ENCODE measurements at regions not wholly inside any gene's neighbourhood (a gene's known extent, or its start where the extent isn't known, plus 50 kb on each side); places are given as distances from the start of the nearest gene placed in this dataset.
"Not testable (repeated sequence)": the region's sequence is repeated elsewhere in the genome, so short reads cannot be mapped to it uniquely, and the experiment has no call there.

DNA sequence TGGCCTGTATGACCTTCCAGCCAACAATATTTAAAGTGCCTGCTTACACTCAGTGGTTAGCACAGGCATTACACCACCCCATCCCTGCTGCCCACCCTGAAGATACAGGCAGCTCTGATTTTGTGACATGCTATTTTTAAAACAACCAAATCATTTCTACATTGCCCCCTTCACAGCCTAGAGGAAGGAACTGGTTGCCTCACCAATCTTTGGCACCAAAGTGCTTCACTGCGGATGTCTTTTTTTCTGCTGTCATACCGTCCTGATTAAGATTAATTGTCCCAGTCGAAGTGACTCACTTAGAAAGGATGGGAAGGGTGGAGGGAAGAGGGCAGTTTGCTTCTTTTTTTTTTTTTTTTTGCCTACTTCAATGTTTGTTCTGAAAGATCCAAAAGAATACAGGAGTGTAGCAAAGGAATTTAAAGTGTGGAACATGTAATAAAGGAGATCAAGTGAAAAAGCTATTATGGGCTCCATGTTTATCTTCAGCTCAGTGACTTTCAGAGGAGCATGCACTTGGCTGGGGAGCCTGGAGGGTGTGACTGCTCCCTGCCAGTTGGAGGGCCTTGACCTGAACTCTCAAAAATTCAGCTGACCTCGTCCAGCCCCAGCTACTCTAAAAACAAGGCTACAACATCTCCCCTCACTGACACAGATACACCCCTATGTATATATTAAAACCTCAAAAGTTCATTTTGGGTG, 501.1 kb upstream of the TNP1 start:
- H3K27me3 ChIP-seq (ENCODE audit: control insufficient read depth, insufficient read depth, low read length), result no peaks in the 10 kb centered on the region
- no peak overlapping the region for H3K27ac ChIP-seq (ENCODE audit: low read length)
- no CpG with 5 or more reads among the region's 4 CpGs for WGBS (ENCODE audit: insufficient coverage, insufficient read length)
- DNase-seq (ENCODE audit: low read depth, low spot score), result no peak
- no peak overlapping the region for H3K4me3 ChIP-seq (ENCODE audit: low read length)
- 0 out of 2 replicates have a peak, but pooled peaks cover 1% of the 10 kb centered on the region for H3K4me1 ChIP-seq (ENCODE audit: control insufficient read depth, insufficient read depth, low read length)
- no peaks in the 10 kb centered on the region for H3K9me3 ChIP-seq (ENCODE audit: control insufficient read depth, insufficient read depth, low read length)
- H3K36me3 ChIP-seq (ENCODE audit: control insufficient read depth, insufficient read depth, low read length), result no peaks in the 10 kb centered on the region

DNA sequence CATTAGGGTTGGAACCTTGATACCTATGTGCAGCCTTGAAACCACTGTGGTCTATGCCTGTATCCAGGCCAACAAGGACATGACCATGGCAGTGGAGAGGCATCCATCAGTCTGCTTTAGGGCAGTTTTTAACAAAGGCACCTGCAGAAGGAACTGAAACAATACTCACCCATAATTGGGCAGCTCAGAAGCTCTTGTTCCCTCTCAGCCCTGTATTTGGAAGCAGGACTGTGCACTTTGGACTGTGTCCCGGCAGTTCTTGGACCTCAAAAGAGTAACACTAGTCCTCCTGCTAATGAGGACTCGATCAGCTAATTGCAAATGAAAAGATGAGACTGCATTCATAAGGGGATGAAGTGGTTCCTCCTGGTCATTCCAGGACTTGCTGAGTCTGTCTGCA, 500.2 kb upstream of the TNP1 start:
- no CpG with 5 or more reads among the region's 2 CpGs for WGBS (ENCODE audit: insufficient coverage, insufficient read length)
- Histone ChIP-seq H3K4me1 (ENCODE audit: control insufficient read depth, insufficient read depth, low read length) (0 out of 2 replicates have a peak, but pooled peaks cover 1% of the 10 kb centered on the region), H3K36me3 (ENCODE audit: control insufficient read depth, insufficient read depth, low read length) (no peaks in the 10 kb centered on the region), H3K27me3 (ENCODE audit: control insufficient read depth, insufficient read depth, low read length) (no peaks in the 10 kb centered on the region), H3K27ac (ENCODE audit: low read length) (no peak overlapping the region), H3K9me3 (ENCODE audit: control insufficient read depth, insufficient read depth, low read length) (no peaks in the 10 kb centered on the region), H3K4me3 (ENCODE audit: low read length) (no peak overlapping the region)
- no peak for DNase-seq (ENCODE audit: low read depth, low spot score)

DNA sequence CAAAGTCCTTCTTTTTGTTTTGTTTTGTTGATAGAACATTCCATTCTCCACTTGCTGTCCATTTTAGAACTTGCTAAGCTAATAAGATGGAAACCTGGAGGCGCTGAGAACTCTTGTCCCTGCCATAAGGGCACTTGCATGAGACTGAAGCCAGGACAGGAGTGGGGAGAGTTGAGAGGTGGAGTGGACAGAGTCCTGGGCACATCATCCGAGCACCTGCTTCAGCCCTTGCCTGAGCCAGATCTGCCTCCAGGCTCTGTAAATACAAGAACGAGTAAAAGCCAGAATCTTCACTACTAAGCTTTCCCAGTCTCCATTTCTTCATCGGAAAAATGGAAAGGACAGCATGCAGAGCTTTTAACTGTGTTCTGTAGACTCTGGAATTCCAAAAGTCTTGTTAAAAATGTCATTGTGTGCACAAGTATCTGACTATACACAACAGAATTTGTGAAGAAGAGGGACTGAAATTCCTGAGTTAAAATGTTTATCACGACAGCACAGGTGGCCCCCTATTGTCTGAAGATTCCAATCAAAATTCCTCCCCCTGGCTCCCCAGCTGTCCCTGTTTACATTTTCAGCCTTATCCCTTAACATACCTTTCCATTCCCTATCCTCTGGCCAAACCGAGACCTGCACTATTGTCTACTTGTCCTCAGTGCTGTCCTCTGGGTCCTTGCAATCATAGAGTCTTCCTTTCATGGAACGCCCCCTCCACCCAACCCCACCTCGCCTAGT, 498.2 kb upstream of the TNP1 start:
- no peak for DNase-seq (ENCODE audit: low read depth, low spot score)
- Histone ChIP-seq H3K4me3 (ENCODE audit: low read length) (no peak overlapping the region), H3K27me3 (ENCODE audit: control insufficient read depth, insufficient read depth, low read length) (no peaks in the 10 kb centered on the region), H3K9me3 (ENCODE audit: control insufficient read depth, insufficient read depth, low read length) (no peaks in the 10 kb centered on the region), H3K4me1 (ENCODE audit: control insufficient read depth, insufficient read depth, low read length) (0 out of 2 replicates have a peak, but pooled peaks cover 1% of the 10 kb centered on the region), H3K27ac (ENCODE audit: low read length) (no peak overlapping the region), H3K36me3 (ENCODE audit: control insufficient read depth, insufficient read depth, low read length) (no peaks in the 10 kb centered on the region)
- no CpG with 5 or more reads among the region's 8 CpGs for WGBS (ENCODE audit: insufficient coverage, insufficient read length)

DNA sequence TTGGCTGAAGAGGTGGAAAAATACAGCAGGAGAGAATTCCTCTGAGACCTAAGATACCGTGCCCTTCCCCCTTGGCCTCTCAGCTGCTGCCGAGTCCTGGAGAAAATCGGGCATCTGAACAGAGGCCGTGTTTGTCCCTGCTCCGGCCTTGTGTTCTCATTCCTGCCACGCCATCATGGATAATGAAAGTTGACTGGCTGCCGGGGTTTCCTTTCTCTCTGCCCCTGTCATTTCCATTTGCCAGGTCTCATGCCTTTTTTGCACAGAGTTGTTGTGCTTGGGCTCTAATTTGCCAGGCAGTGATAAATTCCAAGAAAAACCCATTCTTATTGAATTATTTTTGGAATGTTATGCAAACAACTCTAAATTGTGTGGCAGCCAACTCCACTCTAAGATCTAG, 496.9 kb upstream of the TNP1 start:
- Histone ChIP-seq H3K27me3 (ENCODE audit: control insufficient read depth, insufficient read depth, low read length) (no peaks in the 10 kb centered on the region), H3K36me3 (ENCODE audit: control insufficient read depth, insufficient read depth, low read length) (no peaks in the 10 kb centered on the region), H3K27ac (ENCODE audit: low read length) (no peak overlapping the region), H3K9me3 (ENCODE audit: control insufficient read depth, insufficient read depth, low read length) (no peaks in the 10 kb centered on the region), H3K4me3 (ENCODE audit: low read length) (no peak overlapping the region), H3K4me1 (ENCODE audit: control insufficient read depth, insufficient read depth, low read length) (0 out of 2 replicates have a peak, but pooled peaks cover 1% of the 10 kb centered on the region)
- no peak for DNase-seq (ENCODE audit: low read depth, low spot score)
- no CpG with 5 or more reads among the region's 7 CpGs for WGBS (ENCODE audit: insufficient coverage, insufficient read length)

DNA sequence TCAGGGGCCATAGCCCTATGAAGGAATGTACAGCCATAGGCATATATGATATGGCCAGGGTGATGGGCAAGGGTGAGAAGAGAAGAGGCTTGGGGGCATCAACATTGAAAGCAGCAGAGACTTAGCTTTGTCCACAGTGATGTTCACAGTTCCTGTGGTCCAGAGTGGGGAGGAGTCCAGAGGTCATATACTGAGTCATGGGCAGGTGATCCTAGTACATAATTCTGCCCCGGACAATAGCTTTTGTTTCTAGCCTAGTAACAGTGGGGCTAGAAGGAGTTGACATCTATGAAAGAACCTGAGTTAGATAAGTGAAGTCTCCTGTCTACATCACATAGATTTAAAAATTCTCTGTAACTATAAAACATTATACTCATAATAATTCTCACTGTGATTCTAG, 496.3 kb upstream of the TNP1 start:
- H3K4me1 ChIP-seq (ENCODE audit: control insufficient read depth, insufficient read depth, low read length), result 0 out of 2 replicates have a peak, but pooled peaks cover 1% of the 10 kb centered on the region
- no peaks in the 10 kb centered on the region for H3K9me3 ChIP-seq (ENCODE audit: control insufficient read depth, insufficient read depth, low read length)
- no CpG with 5 or more reads among the region's 1 CpG for WGBS (ENCODE audit: insufficient coverage, insufficient read length)
- no peak overlapping the region for H3K4me3 ChIP-seq (ENCODE audit: low read length)
- H3K27me3 ChIP-seq (ENCODE audit: control insufficient read depth, insufficient read depth, low read length), result no peaks in the 10 kb centered on the region
- DNase-seq (ENCODE audit: low read depth, low spot score), result no peak
- no peak overlapping the region for H3K27ac ChIP-seq (ENCODE audit: low read length)
- no peaks in the 10 kb centered on the region for H3K36me3 ChIP-seq (ENCODE audit: control insufficient read depth, insufficient read depth, low read length)

DNA sequence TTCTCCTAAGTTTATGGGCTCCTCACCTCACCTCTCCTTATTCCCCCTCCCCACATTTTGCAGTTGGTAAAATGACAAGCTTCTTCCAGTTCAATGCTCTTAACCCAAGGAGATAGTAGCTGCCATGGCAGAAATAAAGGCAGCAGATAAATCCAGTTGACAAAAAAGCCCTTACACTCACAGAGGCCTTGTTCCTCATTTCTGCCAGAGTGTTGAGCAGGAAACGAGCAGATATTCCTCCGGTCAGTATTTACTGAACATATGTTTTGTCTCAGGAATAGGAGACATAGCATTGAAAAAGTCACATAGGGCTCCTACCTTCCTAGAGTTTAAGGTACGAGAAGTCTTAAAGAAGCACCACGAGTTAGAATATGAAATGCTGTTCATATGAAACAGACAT, 493.7 kb upstream of the TNP1 start:
- H3K9me3 ChIP-seq (ENCODE audit: control insufficient read depth, insufficient read depth, low read length), result no peaks in the 10 kb centered on the region
- no peaks in the 10 kb centered on the region for H3K36me3 ChIP-seq (ENCODE audit: control insufficient read depth, insufficient read depth, low read length)
- DNase-seq (ENCODE audit: low read depth, low spot score), result no peak
- H3K4me3 ChIP-seq (ENCODE audit: low read length), result no peak overlapping the region
- H3K27me3 ChIP-seq (ENCODE audit: control insufficient read depth, insufficient read depth, low read length), result no peaks in the 10 kb centered on the region
- H3K4me1 ChIP-seq (ENCODE audit: control insufficient read depth, insufficient read depth, low read length), result 0 out of 2 replicates have a peak, but pooled peaks cover 1% of the 10 kb centered on the region
- H3K27ac ChIP-seq (ENCODE audit: low read length), result no peak overlapping the region
- no CpG with 5 or more reads among the region's 4 CpGs for WGBS (ENCODE audit: insufficient coverage, insufficient read length)

DNA sequence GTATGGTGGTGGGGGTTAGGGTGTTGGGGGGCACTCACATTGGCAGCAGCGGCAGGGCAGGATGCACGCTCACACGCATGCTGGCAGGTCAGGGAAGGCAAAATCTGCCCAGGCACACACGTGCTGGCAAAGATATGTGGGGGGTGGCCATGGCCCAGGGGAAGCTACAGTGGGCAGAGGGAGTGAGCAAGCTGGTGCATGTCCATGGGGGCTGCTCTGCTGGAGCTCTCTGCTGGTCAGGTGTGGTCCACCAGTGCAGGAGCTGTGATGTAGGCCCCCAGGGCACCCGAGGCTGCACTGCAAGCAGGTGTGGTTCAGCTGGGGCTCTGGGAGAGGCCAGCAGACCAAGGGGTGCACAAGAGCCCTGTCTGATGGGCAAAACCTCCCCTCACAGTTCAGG, 491.5 kb upstream of the TNP1 start:
- WGBS (ENCODE audit: insufficient coverage, insufficient read length), result no CpG with 5 or more reads among the region's 5 CpGs
- Histone ChIP-seq H3K4me3 (ENCODE audit: low read length) (no peak overlapping the region), H3K27ac (ENCODE audit: low read length) (no peak overlapping the region), H3K27me3 (ENCODE audit: control insufficient read depth, insufficient read depth, low read length) (no peaks in the 10 kb centered on the region), H3K9me3 (ENCODE audit: control insufficient read depth, insufficient read depth, low read length) (no peaks in the 10 kb centered on the region), H3K4me1 (ENCODE audit: control insufficient read depth, insufficient read depth, low read length) (no peaks in the 10 kb centered on the region), H3K36me3 (ENCODE audit: control insufficient read depth, insufficient read depth, low read length) (no peaks in the 10 kb centered on the region)
- no peak for DNase-seq (ENCODE audit: low read depth, low spot score)

DNA sequence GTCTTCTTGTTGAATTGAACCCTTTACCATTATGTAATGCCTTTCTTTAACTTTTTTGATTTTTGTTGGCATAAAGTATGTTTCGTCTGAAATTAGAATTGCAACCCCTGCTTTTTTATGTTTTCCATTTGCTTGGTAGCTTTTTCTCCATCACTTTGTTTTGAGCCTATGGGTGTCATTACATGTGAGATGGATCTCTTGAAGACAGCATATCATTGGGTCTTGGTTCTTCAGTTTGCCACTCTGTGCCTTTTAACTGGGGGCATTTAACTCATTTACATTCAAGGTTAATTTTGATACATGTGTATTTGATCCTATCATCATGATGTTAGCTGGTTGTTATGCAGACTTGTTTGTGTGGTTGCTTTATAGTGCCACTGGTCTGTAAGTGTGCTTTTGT, 489.4 kb upstream of the TNP1 start:
- no peak for DNase-seq (ENCODE audit: low read depth, low spot score)
- H3K9me3 ChIP-seq (ENCODE audit: control insufficient read depth, insufficient read depth, low read length), result no peaks in the 10 kb centered on the region
- WGBS (ENCODE audit: insufficient coverage, insufficient read length), result no CpG with 5 or more reads among the region's 1 CpG

DNA sequence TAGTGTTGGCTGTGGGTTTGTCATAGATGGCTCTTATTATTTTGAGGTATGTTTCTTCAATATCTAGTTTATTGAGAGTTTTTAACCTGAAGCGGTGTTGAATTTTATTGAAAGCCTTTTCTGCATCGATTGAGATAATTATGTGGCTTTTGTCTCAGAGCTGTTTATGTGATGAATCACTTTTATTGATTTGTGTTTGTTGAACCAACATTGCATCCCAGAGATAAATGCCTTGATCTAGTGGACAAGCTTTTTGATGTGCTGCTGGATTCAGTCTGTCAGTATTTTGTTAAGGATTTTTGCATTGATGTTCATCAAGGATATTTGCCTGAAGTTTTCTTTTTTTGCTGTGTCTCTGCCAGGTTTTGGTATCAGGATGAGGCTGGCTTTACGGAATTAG, 487.8 kb upstream of the TNP1 start:
- not testable (repeated sequence) for H3K27me3 ChIP-seq (ENCODE audit: control insufficient read depth, insufficient read depth, low read length); H3K4me1 ChIP-seq (ENCODE audit: control insufficient read depth, insufficient read depth, low read length); H3K27ac ChIP-seq (ENCODE audit: low read length); H3K9me3 ChIP-seq (ENCODE audit: control insufficient read depth, insufficient read depth, low read length); H3K36me3 ChIP-seq (ENCODE audit: control insufficient read depth, insufficient read depth, low read length); DNase-seq (ENCODE audit: low read depth, low spot score); H3K4me3 ChIP-seq (ENCODE audit: low read length)
- no CpG with 5 or more reads among the region's 3 CpGs for WGBS (ENCODE audit: insufficient coverage, insufficient read length)

More for the DNA sequence above, 489.4 kb upstream of the TNP1 start:
- Histone ChIP-seq H3K27me3 (ENCODE audit: control insufficient read depth, insufficient read depth, low read length) (no peaks in the 10 kb centered on the region), H3K27ac (ENCODE audit: low read length) (no peak overlapping the region), H3K4me1 (ENCODE audit: control insufficient read depth, insufficient read depth, low read length) (no peaks in the 10 kb centered on the region), H3K36me3 (ENCODE audit: control insufficient read depth, insufficient read depth, low read length) (no peaks in the 10 kb centered on the region), H3K4me3 (ENCODE audit: low read length) (no peak overlapping the region)

DNA sequence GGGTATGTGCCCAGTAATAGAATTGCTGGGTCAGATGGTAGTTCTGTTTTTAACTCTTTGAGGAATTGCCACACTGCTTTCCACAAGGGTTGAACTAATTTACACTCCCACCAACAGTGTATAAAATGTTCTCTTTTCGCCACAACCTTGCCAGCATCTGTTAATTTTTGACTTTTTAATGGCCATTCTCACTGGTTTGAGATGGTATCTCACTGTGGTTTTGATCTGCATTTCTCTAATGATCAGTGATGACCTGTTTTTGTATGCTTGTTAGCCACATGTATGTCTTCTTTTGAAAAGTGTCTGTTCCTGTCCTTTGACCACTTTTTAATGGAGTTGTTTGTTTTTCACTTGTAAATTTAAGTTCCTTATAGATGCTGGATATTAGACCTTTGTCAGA, 486.2 kb upstream of the TNP1 start:
- H3K27ac ChIP-seq (ENCODE audit: low read length); H3K4me1 ChIP-seq (ENCODE audit: control insufficient read depth, insufficient read depth, low read length); DNase-seq (ENCODE audit: low read depth, low spot score); H3K9me3 ChIP-seq (ENCODE audit: control insufficient read depth, insufficient read depth, low read length); H3K27me3 ChIP-seq (ENCODE audit: control insufficient read depth, insufficient read depth, low read length); H3K4me3 ChIP-seq (ENCODE audit: low read length); H3K36me3 ChIP-seq (ENCODE audit: control insufficient read depth, insufficient read depth, low read length): not testable (repeated sequence)
- no CpG with 5 or more reads among the region's 1 CpG for WGBS (ENCODE audit: insufficient coverage, insufficient read length)
